ENCODE measurements at regions not wholly inside any gene's neighbourhood (a gene's known extent, or its start where the extent isn't known, plus 50 kb on each side); places are given as distances from the start of the nearest gene placed in this dataset.

DNA sequence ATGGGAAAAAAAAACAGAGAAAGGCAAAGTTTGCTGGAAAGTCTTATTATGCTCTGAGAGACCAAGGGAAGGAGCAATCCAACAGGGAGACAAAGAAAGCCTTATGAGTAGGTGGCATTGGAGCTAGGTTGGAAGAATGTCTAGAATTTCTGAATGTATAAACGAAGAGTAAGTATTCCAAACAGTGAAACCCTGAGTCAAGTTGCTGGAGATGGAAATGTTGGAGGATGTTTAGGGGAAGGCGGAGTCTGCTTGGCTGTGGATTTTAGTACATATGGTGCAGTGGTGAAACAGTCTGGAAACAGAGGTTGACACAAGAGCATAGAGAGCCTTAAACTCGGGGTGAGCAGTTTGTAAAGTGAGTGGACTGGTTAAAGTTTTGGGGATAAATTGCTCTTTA, 314.8 kb upstream of the CADM1 start:
- H3K36me3 Mint-ChIP-seq, result no peaks in the 10 kb centered on the region
- peaks cover 7% of the 10 kb centered on the region for H3K9me3 Mint-ChIP-seq
- no peak overlapping the region for H3K27ac Mint-ChIP-seq
- H3K4me1 Mint-ChIP-seq, result no peaks in the 10 kb centered on the region
- H3K27me3 Mint-ChIP-seq, result peaks cover 1% of the 10 kb centered on the region
- H3K4me3 Mint-ChIP-seq, result no peak overlapping the region

DNA sequence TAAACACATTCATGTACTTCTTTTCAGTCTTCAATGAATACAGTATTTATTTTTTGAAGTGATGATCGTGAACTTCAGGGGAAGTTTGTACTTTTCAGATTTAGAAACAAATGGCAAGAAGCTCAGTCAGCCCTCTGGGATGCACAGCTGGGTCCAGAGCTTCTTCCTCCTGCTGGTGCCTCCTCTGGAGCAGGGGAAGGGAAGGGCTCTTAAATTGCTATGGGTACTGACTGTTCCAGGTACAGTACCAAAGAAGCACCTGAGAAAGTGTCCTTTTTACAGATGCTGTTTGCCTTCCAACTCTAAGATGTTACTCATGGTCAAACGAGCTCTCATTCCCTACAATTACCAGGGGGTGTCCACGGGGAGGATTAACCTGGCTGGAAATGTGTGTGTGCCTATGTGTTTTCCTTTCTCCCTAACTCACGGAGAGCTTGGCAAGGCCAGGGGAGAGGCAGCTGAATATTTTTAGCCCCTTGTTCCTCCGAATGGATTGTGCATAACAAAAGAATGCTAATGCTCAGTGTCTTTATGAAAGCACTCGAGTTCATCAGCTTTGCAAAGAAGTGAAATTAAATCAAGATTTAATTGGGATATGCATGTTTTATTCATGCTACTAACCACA, 313.7 kb upstream of the CADM1 start:
- Mint-ChIP-seq H3K9me3 (peaks cover 13% of the 10 kb centered on the region), H3K4me3 (no peak overlapping the region), H3K4me1 (no peaks in the 10 kb centered on the region), H3K27ac (no peak overlapping the region), H3K27me3 (peaks cover 1% of the 10 kb centered on the region), H3K36me3 (no peaks in the 10 kb centered on the region)

DNA sequence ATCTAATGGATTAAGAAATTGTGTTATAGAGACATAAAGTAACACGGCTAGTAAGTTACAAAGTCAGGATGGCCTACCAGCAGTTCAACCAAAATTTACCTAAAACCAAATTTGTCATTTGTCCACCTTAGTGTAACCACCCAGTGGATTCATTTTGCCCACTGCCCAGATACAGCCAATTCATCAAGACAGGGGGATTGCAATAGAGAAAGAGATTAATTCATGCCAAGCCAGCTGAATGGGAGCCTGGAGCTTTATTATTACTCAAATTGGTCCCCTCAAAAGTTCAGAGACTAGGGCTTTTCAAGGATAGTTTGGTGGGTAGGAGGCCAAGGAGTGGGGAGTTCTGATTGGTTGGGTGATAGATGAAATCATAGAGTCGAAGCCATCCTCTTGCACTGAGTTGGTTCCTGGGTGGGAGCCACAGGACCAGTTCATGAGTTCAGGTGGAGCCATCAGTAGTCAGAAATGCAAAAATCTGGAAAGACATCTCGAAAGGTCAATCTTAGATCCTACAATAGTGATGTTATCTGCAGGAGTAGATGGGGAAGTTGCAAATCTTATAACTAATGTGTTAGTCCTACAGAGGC, 304.2 kb upstream of the CADM1 start:
- H3K4me1 Mint-ChIP-seq, result no peaks in the 10 kb centered on the region
- no peaks in the 10 kb centered on the region for H3K27me3 Mint-ChIP-seq
- no peaks in the 10 kb centered on the region for H3K36me3 Mint-ChIP-seq
- no peak overlapping the region for H3K4me3 Mint-ChIP-seq
- peaks cover 26% of the 10 kb centered on the region for H3K9me3 Mint-ChIP-seq
- H3K27ac Mint-ChIP-seq, result no peak overlapping the region

DNA sequence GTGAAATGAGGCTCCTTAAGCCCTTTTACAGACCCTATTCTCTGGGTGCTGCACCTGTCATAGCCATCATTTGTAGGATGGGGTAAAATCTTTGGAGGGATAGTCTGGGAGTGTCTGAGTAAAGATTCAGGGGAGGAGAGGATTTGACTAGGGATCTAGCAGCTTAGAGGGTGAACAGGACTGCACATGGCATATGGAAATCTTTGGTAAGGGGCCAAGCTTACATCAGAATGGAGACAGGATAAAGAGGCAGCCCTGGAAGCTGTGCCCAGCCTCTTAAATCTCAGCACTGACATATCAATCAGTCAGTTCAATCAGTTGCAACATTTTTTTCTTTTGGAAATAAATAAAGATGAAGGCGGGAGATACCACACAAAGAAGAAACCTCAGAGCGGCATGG, 301.8 kb upstream of the CADM1 start:
- no peaks in the 10 kb centered on the region for H3K36me3 Mint-ChIP-seq
- peaks cover 20% of the 10 kb centered on the region for H3K9me3 Mint-ChIP-seq
- no peak overlapping the region for H3K4me3 Mint-ChIP-seq
- no peak overlapping the region for H3K27ac Mint-ChIP-seq
- H3K4me1 Mint-ChIP-seq, result no peaks in the 10 kb centered on the region
- H3K27me3 Mint-ChIP-seq, result no peaks in the 10 kb centered on the region

DNA sequence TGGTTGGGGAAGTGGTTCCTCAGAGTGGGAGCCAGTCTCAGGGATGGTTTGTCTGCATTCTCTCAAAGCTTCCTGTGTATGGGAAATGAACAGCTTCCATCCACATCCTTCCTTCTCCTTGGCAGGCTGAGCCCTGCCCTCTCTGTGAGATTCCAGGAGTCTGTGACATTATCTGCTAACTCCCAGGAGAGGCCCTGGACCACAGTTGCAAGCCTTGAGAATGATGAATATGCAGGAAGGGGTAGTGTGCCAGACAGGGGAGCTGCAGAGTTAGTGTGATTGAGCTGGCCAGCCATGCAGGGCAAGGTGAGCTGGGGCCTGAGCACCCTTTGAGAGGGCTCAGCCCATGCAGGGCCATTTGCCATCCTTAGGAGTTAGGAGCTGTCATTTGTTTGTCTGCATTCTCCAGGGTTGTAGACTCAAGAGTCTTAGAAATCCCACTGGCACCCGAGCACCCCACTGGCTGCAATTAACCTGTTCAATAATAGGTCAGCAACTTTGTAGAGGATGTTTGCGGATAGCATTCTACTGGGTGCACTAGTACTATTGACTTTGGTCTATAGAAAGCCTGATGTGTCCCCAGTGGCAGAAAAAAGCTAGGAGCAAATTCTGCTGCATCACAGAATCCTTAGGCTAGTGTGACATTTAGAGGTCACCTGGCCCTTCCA, 299.0 kb upstream of the CADM1 start:
- peaks cover 6% of the 10 kb centered on the region for H3K9me3 Mint-ChIP-seq

DNA sequence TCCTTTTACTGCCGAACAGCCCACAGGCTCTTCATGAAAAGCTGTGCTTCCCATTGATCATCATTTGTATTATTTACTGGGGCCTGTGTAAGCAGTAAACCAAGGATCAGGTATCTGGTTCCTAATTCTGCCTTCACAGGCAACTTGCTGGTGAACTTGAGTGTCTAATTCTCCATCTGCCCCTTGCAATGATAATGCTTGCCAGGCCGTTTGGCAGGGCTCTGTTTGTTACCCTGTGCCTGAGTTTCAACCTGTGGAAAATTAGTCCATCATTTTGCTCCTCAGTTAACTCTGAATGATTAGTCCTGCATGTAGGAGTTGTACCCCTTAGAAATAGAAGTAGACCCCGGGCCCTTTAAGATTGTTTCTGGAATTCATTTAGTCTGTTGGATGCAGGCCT, 298.4 kb upstream of the CADM1 start:
- H3K4me3 Mint-ChIP-seq, result no peak overlapping the region
- no peaks in the 10 kb centered on the region for H3K27me3 Mint-ChIP-seq
- no peaks in the 10 kb centered on the region for H3K4me1 Mint-ChIP-seq
- H3K36me3 Mint-ChIP-seq, result no peaks in the 10 kb centered on the region
- no peak overlapping the region for H3K27ac Mint-ChIP-seq
- H3K9me3 Mint-ChIP-seq, result no peaks in the 10 kb centered on the region

More for the DNA sequence above, 299.0 kb upstream of the CADM1 start:
- Mint-ChIP-seq H3K27ac (no peak overlapping the region), H3K4me1 (no peaks in the 10 kb centered on the region), H3K4me3 (no peak overlapping the region), H3K36me3 (no peaks in the 10 kb centered on the region), H3K27me3 (no peaks in the 10 kb centered on the region)

DNA sequence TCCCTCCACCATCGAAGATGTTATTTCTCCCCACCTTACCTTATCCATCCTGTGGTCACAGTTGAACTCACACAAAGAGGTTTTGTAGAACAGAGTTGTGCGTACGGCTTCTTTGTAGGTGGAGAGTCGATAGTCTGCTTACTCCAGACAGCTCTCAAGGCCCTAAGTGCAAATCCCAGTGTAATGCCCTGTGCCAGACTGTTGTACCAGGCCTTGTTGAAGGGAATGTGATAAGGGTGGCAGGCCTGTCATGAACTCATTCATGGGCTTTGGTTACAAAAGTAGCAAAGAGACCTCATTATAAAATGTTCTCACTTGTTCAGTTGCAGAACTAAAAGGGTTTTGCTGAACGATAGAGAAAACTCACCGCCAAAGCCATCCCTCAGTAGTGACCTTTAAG, 288.7 kb upstream of the CADM1 start:
- no peak overlapping the region for H3K4me3 Mint-ChIP-seq
- H3K9me3 Mint-ChIP-seq, result no peaks in the 10 kb centered on the region
- H3K36me3 Mint-ChIP-seq, result no peaks in the 10 kb centered on the region
- H3K27ac Mint-ChIP-seq, result no peak overlapping the region
- H3K27me3 Mint-ChIP-seq, result peaks cover 3% of the 10 kb centered on the region
- no peaks in the 10 kb centered on the region for H3K4me1 Mint-ChIP-seq

DNA sequence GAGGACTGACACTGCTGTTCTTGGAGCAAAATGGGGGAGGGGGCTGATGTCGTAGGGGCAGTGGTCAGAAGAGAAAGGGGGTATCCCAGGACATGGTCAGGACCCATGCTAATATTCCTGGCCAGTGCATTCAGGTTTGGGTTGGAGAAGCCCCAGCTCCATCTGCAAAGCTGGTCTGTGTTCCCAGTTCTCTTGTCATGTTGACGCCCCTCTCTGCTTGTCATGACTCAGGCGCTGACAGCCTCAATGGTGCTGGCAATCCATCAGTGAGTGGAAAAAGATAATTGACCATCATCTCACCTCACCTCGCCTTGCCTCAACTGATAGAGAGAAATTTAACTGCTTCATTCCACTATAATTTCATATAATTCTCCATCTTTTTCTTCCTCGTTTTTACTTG, 283.1 kb upstream of the CADM1 start:
- no peaks in the 10 kb centered on the region for H3K4me1 Mint-ChIP-seq

DNA sequence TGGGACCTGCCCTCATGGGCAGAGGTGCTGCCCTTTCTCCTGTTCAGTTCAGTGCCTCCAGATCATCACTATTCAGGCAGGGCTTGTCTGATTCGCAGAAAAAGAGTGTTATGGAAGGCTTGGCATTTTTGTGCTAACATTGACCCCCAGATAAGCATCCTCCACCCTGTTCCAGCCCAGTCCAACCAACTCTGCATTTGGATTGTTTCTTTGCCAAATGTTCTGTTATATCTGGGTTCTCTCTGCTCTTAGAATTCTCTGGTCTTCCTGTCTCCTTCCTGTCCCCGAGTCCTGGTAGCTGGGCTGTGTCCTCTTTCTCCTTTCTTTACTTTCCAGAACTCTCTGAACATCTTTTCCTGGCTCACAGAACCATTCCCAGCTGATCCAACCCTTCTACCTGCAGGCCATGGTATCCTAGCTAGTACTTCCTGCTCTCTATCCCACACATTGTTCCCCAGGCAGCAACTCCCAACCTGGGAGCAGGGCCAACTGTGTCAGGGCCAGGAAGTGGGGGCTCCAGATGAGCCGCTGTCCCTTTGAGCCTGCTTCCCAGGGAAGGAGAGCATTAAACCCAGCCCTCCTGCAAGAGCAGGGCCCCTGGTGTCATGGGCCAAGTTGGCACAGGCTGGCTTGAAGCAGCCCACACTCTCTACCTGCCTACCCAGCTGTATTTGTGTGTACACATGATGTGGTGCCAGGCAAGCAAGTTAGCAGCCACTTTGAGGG, 280.7 kb upstream of the CADM1 start:
- H3K27me3 Mint-ChIP-seq, result no peaks in the 10 kb centered on the region
- no peaks in the 10 kb centered on the region for H3K4me1 Mint-ChIP-seq
- H3K9me3 Mint-ChIP-seq, result no peaks in the 10 kb centered on the region
- H3K36me3 Mint-ChIP-seq, result no peaks in the 10 kb centered on the region
- H3K4me3 Mint-ChIP-seq, result no peak overlapping the region
- H3K27ac Mint-ChIP-seq, result no peak overlapping the region

More for the DNA sequence above, 283.1 kb upstream of the CADM1 start:
- H3K36me3 Mint-ChIP-seq, result no peaks in the 10 kb centered on the region
- no peak overlapping the region for H3K27ac Mint-ChIP-seq
- H3K9me3 Mint-ChIP-seq, result no peaks in the 10 kb centered on the region
- no peak overlapping the region for H3K4me3 Mint-ChIP-seq
- H3K27me3 Mint-ChIP-seq, result no peaks in the 10 kb centered on the region

DNA sequence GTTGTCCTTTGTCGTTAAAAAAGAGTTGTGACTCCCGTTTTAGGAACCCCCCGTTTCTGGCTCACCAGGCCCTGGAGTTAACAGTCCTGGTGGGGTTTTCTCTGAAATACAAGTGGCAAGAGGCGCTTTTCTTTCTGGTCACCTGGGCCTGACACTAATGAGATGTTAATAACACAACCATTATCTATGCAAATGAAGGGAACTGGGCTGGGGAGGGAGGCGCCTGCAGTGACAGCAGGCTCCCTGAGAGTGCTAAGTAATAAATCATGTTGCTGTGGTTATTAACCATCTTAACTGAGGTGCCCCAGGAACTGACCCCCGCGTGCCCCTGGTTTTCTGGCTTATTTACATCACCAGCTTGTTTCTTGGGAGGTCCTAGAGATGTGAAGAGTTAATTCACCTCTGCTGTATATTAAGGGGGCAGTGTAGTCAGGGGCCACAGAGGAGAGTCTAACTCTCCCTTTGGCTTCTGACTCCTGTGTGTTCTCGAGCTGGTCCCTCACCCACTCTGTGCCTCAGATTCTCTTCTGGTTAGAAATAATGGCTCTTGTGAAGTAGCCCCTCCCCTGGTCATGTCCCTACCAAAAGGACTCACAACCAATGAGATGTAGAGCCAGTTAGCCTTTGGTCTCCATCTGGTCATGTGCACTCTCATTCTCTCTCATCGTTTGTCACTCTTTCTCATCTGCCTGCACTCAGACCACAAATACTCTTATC, 276.6 kb upstream of the CADM1 start:
- H3K27ac Mint-ChIP-seq, result no peak overlapping the region
- H3K36me3 Mint-ChIP-seq, result no peaks in the 10 kb centered on the region

DNA sequence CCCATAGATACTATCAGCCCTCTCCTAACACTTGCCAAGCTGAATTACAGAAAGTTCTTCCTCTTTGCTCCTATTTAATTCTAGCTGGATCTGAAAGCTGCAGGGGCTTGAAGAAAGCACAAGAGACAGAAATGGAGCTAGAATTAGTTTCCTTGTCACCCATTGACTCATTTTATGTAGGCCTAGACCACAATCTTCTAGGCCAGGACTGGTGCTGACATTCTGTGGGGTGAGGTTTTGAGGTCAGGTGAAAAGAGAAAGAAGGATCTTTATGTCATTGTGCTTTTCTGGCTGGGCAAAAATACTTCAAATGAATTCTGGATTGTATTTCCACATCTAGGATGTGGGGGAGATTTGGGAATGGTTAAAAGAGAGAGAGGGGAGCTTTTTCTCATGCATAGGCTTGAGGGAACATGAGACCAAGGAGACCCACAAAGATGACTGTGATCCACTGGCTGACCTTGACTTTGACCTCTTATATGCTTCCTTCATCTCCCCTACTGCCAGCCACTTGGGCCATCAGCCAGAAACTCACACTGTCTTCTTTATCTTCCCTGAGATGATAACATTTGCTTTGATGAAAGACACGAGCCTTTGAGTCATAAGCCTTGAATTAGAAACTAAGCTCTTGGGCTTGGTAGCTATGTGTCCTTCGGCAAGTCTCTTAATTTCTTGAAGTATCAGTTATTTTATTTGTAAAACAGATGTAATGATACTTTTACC, 274.9 kb upstream of the CADM1 start:
- H3K4me3 Mint-ChIP-seq, result no peak overlapping the region
- H3K36me3 Mint-ChIP-seq, result no peaks in the 10 kb centered on the region
- no peaks in the 10 kb centered on the region for H3K4me1 Mint-ChIP-seq
- H3K27ac Mint-ChIP-seq, result no peak overlapping the region
- H3K27me3 Mint-ChIP-seq, result no peaks in the 10 kb centered on the region
- no peaks in the 10 kb centered on the region for H3K9me3 Mint-ChIP-seq

More for the DNA sequence above, 276.6 kb upstream of the CADM1 start:
- Mint-ChIP-seq H3K4me1 (no peaks in the 10 kb centered on the region), H3K9me3 (no peaks in the 10 kb centered on the region), H3K4me3 (no peak overlapping the region), H3K27me3 (no peaks in the 10 kb centered on the region)

DNA sequence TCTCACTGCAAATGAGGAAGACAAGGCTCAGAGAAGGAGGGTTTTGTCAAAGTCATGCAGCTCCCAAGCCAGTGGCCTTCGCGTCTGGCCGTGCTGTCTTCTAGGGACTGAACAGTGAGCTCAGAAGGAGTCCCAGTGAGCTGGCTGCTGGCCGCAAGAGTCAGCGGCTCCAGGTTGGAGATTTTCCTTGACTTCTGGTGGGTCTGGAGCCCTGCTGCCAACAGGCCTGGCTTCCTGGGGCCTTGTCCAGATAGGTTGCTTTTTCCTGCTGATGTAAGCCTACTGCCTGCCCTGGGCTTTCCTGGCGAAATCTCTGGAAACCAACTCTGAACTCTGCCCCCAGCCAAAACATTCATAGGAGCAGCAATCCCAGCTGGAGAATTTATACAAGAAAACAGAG, 272.7 kb upstream of the CADM1 start:
- Mint-ChIP-seq H3K36me3 (no peaks in the 10 kb centered on the region), H3K4me1 (no peaks in the 10 kb centered on the region), H3K27me3 (peaks cover 1% of the 10 kb centered on the region), H3K4me3 (no peak overlapping the region), H3K9me3 (no peaks in the 10 kb centered on the region), H3K27ac (no peak overlapping the region)

DNA sequence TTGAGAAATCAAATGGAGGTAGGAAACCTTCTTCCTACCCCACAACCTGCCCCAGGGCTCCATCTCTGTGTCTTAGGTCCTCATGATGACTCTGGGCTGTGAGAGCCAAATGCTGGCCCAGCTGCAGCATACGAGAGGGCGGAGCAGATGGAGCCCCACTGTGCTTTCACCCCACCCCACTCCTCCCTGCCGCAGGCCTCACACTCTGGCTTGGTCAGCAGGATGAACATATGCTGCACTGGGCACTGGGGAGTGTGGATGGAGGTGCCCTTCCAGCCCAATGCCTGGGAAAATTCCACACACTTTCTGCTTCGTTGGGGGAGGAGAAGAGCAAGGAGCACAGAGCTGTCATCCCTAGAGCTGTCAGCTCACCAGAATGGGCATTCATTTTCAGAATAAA, 271.6 kb upstream of the CADM1 start:
- Mint-ChIP-seq H3K36me3 (no peaks in the 10 kb centered on the region), H3K4me3 (no peak overlapping the region), H3K27me3 (peaks cover 1% of the 10 kb centered on the region), H3K27ac (no peak overlapping the region), H3K9me3 (peaks cover 10% of the 10 kb centered on the region), H3K4me1 (no peaks in the 10 kb centered on the region)

DNA sequence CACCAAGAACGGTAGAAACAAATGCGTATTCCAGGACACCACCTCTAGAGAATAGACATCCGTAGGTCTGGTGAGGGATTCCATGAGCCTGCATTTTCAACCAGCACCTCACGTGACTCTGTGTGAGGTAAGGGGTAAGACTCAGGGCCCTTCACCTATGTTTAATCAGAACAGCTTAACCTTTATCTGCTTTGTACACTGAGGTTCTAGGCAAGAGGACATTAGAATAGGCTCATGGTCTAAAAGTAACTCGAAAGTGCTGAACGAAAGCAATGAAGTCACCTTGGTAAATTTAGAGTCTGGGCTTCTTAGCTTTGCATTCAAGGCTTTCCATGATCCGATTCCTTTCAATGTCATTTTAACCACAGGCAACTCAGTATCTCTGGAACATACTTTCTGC, 270.5 kb upstream of the CADM1 start:
- Mint-ChIP-seq H3K4me1 (no peaks in the 10 kb centered on the region), H3K27ac (no peak overlapping the region), H3K27me3 (peaks cover 3% of the 10 kb centered on the region), H3K4me3 (no peak overlapping the region), H3K36me3 (no peaks in the 10 kb centered on the region), H3K9me3 (peaks cover 12% of the 10 kb centered on the region)

DNA sequence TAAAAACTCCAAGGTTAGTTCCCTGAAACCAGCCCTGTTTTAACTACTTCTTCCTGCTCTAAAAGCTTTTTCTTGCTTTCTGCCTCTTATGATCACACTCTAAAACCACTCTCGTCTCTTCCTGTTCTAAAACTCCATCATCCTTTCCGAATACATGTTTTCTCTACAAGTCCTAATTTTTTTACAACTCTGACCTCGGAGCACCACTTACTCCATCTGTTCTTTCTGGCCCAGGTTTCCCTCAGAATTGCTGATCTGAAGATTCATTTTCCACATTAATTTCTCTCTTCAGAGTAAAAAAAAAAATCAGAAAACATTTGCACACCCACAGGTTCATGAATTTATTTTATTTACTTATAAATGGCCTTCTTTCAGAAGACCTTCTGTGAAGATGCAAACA, 265.7 kb upstream of the CADM1 start:
- Mint-ChIP-seq H3K4me1 (no peaks in the 10 kb centered on the region), H3K9me3 (peaks cover 12% of the 10 kb centered on the region), H3K27me3 (peaks cover 3% of the 10 kb centered on the region), H3K27ac (no peak overlapping the region), H3K4me3 (no peak overlapping the region), H3K36me3 (no peaks in the 10 kb centered on the region)

Data from activated naive CD4-positive, alpha-beta T cell treated with anti-CD3 and anti-CD28 coated beads, Interleukin-2, amount 50 U/mL, for 24 hours (primary cell).